Bronchial epithelial cell (primary cell): ENCODE measurements at regions not wholly inside any gene's neighbourhood (a gene's known extent, or its start where the extent isn't known, plus 50 kb on each side); places are given as distances from the start of the nearest gene placed in this dataset.
A peak's percentile ranks its signal among the peaks of the same experiment; 100 is the strongest.
"Not testable (repeated sequence)": the region's sequence is repeated elsewhere in the genome, so short reads cannot be mapped to it uniquely, and the experiment has no call there.

Source experiments
- DNase-seq: peaks from one replicate; pipeline ENCODE4 v3.0.0-alpha.2; 2010; ENCODE audit warnings: low read depth
- FAIRE-seq: peaks from 2 replicates; lab custom pipeline; 2011; peaks lifted over from hg19 to GRCh38; lab: Jason Lieb, UNC
- H3K27me3 ChIP-seq: 2 replicates; pipeline ENCODE4 v1.5.1; 2011; ENCODE audit warnings: low read length; ENCODE audit not compliant: control insufficient read depth, insufficient read depth
- H3K36me3 ChIP-seq: 2 replicates; pipeline ENCODE4 v1.5.1; 2011; ENCODE audit warnings: low read length; ENCODE audit not compliant: control insufficient read depth, insufficient read depth
- H3K4me3 ChIP-seq: 2 replicates; pipeline ENCODE4 v1.5.1; 2011; ENCODE audit warnings: mild to moderate bottlenecking, low read depth, low read length, control low read depth
- TF ChIP-seq, protein P1 (sequence below): IDR thresholded peaks from 2 replicates; pipeline ENCODE4 v1.5.1; 2011; ENCODE audit warnings: mild to moderate bottlenecking, moderate library complexity, low read length, control low read depth, inconsistent platforms; ENCODE audit not compliant: insufficient read depth, severe bottlenecking

- FAIRE-seq: no peak
- Histone ChIP-seq H3K36me3 (no peaks in the 10 kb centered on the region), H3K27me3 (no peaks in the 10 kb centered on the region), H3K4me3 (no peak overlapping the region)
- DNase-seq: no peak
- TF ChIP-seq, protein P1, sequence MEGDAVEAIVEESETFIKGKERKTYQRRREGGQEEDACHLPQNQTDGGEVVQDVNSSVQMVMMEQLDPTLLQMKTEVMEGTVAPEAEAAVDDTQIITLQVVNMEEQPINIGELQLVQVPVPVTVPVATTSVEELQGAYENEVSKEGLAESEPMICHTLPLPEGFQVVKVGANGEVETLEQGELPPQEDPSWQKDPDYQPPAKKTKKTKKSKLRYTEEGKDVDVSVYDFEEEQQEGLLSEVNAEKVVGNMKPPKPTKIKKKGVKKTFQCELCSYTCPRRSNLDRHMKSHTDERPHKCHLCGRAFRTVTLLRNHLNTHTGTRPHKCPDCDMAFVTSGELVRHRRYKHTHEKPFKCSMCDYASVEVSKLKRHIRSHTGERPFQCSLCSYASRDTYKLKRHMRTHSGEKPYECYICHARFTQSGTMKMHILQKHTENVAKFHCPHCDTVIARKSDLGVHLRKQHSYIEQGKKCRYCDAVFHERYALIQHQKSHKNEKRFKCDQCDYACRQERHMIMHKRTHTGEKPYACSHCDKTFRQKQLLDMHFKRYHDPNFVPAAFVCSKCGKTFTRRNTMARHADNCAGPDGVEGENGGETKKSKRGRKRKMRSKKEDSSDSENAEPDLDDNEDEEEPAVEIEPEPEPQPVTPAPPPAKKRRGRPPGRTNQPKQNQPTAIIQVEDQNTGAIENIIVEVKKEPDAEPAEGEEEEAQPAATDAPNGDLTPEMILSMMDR: no peak
Observed at GRCh38 chr7:146057958-146058357, 58.6 kb upstream of the CNTNAP2 start.

DNA sequence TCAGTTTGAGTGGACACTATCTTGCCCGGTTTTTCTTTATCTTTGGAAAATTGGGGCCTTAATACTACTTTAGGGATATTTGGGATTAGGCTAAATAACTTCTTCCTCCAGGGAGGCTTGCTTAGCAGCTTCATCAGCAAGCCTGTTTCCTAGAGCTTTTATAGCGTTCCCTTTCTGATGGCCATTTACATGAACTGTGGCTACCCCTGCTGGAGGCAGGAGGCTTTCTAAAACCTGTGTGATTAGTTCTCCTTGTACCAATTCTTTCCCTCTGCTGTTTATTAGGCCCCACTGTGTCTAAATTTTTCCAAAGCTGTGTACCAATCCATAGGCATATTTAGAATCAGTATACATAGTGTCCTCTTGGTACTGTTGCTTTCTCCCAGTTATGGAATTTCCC, 61.7 kb upstream of the CNTNAP2 start:
- Histone ChIP-seq H3K36me3 (no peaks in the 10 kb centered on the region), H3K27me3 (no peaks in the 10 kb centered on the region), H3K4me3 (no peak overlapping the region)
- FAIRE-seq (no peak), DNase-seq (no peak)
- TF ChIP-seq, protein P1: no peak

DNA sequence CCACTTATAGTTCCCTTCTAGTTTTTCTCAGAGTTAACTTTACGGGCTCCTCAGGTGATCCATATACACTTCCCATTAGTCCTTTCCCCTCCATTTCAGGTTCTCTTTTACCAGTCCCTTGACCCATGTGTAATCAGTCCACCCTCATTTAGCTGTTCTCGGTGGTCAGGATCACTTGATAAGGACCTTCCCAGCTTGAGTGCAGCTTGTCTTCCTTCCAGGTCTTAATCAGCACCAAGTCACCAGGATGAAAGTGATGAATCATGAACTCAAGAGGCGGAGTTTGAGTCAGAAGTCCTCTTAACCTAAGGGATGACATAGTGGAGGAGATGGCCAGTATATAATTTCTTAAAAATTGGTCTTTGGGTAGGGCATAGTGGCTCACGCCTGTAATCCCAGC, 63.1 kb upstream of the CNTNAP2 start:
- H3K4me3 ChIP-seq: no peak overlapping the region
- FAIRE-seq: no peak
- DNase-seq: peak; percentile 12
- H3K36me3 ChIP-seq: no peaks in the 10 kb centered on the region
- TF ChIP-seq, protein P1: no peak
- no peaks in the 10 kb centered on the region for H3K27me3 ChIP-seq

DNA sequence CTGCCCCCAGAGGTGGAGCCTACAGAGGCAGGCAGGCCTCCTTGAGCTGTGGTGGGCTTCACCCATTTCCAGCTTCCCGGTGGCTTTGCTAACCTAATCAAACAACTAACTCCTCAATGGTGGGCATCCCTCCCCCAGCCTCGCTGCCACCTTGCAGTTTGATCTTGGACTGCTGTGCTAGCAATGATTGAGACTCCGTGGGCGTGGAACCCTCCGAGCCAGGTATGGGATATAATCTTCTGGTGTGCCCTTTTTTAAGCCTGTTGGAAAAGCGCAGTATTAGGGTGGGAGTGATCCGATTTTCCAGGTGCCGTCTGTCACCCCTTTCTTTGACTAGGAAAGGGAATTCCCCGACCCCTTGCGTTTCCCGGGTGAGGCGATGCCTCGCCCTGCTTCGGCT, 73.3 kb upstream of the CNTNAP2 start:
- H3K27me3 ChIP-seq, H3K36me3 ChIP-seq, FAIRE-seq, DNase-seq, H3K4me3 ChIP-seq: not testable (repeated sequence)

- H3K4me3 ChIP-seq: no peak overlapping the region
- H3K27me3 ChIP-seq: no peaks in the 10 kb centered on the region
- TF ChIP-seq, protein P1: no peak
- no peak for FAIRE-seq
- DNase-seq: no peak
- H3K36me3 ChIP-seq: no peaks in the 10 kb centered on the region
Observed at GRCh38 chr7:146028251-146028750, 88.3 kb upstream of the CNTNAP2 start.

DNA sequence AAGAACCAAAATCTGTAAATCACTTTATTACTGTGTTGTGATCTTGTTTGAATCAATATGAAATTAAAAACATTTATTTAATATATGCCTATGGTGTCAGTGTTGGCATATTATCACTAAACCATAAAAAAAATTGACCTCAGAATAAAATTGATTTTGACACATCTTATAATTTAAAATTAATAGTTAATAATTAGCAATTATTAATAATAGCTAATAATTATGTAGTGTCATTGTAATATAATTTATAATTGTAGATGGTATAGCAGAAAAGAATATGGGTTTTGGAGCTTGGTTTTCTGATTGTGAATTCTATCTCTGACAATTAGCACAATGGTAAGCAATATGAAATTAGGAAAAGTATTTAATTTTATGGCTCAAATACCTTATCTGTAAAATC, 89.4 kb upstream of the CNTNAP2 start:
- no peak for DNase-seq
- no peak for FAIRE-seq
- H3K36me3 ChIP-seq: no peaks in the 10 kb centered on the region
- H3K4me3 ChIP-seq: no peak overlapping the region
- no peaks in the 10 kb centered on the region for H3K27me3 ChIP-seq
- TF ChIP-seq, protein P1: no peak
